DMS153 (cell line): ENCODE measurements at regions not wholly inside any gene's neighbourhood (a gene's known extent, or its start where the extent isn't known, plus 50 kb on each side); places are given as distances from the start of the nearest gene placed in this dataset.
A peak's percentile ranks its signal among the peaks of the same experiment; 100 is the strongest.

Experiments used
- DNase-seq: peaks from one replicate; lab custom pipeline; 2025; lab: John Stamatoyannopoulos, UW

DNA sequence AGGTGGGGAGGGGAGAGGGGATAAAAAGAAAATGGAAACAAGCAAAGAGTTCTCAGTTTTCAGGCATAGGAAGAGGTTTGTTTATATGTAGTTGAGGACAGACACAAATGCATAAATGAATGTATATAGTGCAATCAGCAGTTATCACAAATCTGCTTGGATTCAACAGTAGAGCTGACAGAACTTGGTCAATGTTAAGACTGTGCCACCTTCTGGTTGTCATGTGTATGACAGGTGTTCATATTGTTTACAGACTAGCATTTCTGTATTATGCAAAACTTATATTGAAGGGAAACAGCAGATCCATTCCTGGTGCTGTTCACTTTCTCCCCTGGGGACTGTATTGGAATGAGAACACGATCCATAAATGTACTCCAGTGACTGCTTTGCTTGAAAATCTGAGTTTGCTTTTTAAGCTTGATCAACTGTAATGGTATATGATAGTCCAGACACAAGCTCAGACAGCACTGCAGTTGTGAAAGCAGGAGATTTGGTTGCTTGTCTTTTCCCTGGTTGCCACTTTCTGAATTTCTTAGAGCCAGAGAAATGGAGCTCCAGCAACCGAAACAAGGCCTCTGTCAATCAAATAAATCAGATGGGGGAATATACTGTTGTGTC is 319.5 kb upstream of the OBI1 start:
- DNase-seq, result peak; percentile 77

DNA sequence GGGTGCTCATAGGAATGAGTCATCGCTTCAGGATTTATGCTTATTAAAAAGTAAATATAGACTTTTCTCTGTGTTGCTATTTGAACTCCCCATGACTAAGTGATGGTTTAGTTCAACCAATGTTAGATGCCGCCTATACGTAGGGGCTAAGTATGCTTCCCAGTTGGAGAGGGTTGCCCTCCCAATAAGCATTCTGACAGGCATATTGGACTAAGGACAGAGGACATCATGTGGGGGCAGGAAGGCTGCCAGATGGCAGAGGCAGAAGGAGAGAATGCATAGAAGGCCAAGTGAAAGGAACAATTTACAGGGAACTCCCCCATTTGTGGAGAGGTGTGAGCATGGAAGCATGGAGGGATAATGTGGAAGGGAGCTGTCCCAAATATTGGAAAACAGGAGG is 318.4 kb upstream of the OBI1 start:
- DNase-seq, result no peak

DNA sequence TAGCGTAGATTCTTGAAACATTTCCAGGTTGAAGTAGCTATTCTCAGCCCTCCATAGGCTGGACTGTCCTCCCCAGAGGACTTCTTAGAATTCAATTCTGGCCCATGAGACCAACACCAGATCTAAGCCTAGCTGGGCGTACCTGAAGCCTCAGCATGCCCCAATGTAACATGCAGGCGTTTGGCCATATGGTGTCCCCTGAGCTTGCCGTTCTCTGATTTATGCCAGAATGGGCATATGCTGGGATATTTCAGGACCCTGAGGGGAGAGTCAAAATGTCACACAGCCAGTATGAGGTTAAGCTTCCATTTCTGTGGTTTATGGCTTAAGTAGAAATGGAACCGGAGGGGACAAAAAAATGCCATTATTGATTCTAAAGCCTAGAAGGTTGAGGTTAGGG is 317.7 kb upstream of the OBI1 start:
- DNase-seq, result no peak

- DNase-seq, result no peak
Measured at GRCh38 chr13:78972561-78972960, 313.6 kb upstream of the OBI1 start.

GRCh38 chr13:78971355-78972025 is 312.5 kb upstream of the OBI1 start:
- no peak for DNase-seq

GRCh38 chr13:78960881-78961280 is 301.9 kb upstream of the OBI1 start:
- no peak for DNase-seq

GRCh38 chr13:78958006-78958405 is 299.1 kb upstream of the OBI1 start:
- DNase-seq, result no peak

DNA sequence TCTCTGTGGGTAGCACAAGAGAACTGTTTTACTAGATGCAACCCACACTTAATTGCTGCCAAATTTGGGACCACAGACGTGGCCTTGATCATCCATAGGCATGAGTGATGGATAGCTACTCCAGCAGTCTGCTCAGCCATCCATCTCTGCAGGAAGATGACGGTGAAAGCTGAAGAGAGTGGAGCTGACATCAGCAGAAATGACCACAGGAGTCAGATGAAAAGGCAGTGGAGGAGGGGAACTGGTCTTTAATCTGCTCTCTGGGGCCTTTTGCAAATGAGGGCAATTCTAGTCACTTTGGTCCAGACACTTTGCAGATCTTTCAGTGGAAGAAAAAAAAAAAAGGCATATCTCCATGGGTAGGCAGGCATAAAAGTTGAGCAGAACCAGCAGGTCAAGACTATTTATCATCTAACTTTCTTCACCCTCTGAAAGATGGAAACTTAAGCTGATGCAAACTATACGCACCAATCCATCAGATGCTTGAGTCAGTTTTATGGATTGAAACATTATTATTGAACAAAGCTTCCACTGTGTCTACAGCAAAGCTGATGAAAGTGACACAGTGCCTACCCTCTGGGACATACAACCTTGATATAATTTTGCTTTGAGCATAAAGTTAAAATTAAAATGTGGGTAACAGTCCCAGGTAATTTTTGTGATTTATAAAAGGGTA is 281.6 kb upstream of the OBI1 start:
- DNase-seq, result no peak

DNA sequence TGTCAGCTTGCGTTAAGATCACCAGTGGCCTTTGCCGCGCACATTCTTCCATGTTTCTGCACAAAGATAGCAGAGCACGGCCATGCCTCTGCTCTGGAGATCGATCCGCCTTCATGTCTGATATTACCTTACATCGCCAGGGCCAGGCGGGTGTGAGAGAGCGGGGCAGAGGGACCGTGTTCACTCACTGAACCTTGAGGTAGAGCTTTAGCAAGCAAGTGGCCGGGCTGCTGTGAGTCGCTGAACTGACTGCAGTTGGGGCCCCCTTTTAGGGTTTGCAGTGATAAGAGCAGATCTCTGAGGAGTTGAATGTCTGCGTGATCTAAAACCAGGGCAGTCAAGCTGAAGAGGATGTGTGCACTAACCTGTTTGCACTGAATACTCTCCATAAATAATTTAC is 275.4 kb upstream of the OBI1 start:
- DNase-seq, result no peak

DNA sequence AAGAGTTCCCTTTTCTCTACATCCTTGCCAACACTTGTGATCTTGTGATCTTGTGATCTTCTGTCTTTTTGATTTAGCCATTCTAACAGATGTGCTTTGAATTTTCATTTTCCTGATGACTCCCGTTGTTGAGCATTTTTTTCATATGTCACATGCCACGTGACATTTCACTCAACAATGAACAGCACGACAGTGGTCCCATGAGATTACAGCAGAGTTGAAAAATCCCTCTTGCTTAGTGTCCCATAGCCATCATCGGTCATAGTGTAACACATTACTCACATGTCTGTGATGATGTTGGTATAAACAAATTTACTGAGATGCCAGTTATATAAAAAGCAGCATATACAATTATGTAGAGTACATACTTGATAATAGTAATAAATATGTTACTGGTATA is 256.1 kb upstream of the OBI1 start:
- no peak for DNase-seq

GRCh38 chr13:78913656-78914055 is 254.7 kb upstream of the OBI1 start:
- DNase-seq, result no peak

GRCh38 chr13:78910147-78910546 is 251.2 kb upstream of the OBI1 start:
- DNase-seq, result no peak

DNA sequence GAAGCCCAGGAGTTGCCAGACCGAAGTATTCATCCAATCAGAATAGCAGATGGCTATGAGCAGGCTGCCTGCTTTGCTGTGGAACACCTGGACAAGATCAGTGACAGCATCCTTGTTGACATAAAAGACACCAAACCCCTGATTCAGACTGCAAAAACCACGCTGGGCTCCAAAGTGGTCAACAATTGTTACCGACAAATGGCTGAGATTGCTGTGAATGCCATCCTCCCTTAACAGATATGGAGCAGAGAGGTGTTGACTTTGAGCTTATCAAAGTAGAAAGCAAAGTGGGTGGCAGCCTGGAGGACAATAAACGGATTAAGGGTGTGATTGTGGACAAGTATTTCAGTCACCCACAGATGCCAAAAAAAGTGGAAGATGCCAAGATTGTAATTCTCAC is 250.3 kb upstream of the OBI1 start:
- DNase-seq, result no peak

GRCh38 chr13:78907006-78907405 is 248.1 kb upstream of the OBI1 start:
- no peak for DNase-seq

- no peak for DNase-seq
Measured at GRCh38 chr13:78897200-78897599, 238.2 kb upstream of the OBI1 start.

- no peak for DNase-seq
Measured at GRCh38 chr13:78884571-78884970, 225.6 kb upstream of the OBI1 start.

- peak; percentile 86 for DNase-seq
Measured at GRCh38 chr13:78881751-78882150, 222.8 kb upstream of the OBI1 start.

DNA sequence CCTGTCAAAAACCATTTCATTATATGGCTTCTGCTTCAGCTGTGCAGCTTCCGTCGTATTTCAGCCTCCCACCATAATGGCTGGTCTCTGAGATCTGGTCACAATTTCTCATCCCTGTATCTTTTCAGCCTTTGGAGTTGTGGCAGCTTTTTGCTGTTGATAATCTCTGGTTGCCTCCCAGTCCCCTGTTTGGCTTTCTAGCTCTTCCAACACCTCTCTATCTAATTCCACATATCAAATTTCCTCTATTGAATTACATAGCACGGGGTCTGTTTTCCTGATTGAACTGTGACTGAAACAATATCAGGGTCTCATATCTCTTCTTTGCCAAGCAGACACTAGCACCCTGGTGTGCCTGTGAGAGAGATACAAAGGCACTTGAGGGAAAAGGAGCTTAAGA is 222.1 kb upstream of the OBI1 start:
- DNase-seq, result peak; percentile 47

DNA sequence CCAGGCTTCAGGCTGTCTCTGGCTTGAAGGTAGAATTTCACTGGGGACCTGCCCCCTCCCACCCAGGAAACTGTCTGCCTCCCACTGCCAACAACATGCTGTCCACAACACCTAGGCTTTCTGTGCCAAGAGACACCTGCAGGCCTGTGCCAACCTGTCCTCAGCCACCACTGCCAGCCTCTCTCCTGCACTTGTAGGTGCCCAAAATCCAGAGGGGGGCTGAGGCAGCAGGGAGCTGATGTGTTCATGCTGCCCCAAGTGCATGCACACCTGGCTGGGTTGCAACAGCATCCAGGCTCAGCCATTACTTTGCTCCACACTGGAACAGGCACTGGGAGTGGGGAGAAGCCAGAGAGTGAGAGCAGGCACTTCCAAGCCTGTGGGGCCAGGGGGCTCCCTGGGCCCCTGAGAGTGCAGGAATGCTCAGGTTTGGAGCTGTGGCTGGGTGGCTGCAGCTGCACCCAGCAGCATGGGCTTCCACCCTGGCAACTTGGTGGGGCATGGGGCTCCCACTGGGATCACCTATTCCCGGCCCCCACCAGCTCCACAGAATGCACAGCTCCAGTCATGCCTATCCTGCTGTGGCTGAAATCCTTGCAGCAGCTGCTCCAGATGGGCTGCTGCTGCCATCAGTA is 218.1 kb upstream of the OBI1 start:
- no peak for DNase-seq

DNA sequence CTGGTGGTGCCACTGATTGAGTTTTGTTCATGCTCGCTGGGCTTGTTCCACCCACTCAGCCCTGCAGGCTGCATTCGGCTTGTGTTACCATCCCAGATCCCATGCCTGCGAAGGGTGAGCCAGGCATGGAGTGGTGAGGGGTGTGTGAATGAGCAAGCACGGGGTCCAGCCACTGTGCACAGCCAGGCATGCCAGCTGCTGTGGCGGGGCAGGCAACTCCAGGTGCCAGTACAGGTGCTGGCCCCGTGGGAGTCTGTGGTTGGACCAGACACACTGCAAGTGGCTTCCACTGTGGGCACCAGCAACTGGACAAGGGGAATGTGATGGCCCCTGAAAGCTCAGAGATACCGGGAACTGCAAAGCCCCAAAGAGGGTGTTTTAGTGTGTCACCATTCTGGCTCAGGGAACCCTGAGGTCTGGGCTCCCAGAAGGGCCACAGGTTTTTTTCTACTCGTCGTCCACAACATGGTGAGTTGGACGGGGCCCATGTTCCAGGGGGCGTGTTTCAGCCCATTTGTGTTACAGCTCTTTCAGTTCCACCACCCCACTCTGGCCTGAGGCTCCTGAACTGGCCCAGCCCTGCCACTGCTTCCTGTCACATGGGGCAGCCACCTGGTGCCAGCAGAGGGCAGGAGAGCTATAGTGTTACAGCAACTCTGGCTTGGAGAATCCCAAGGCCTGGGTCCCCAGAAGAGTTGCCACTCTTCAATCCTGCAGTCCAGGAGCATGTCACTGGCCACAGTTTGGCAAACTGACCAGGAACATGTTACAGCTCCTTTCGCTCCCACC is 217.0 kb upstream of the OBI1 start:
- no peak for DNase-seq

DNA sequence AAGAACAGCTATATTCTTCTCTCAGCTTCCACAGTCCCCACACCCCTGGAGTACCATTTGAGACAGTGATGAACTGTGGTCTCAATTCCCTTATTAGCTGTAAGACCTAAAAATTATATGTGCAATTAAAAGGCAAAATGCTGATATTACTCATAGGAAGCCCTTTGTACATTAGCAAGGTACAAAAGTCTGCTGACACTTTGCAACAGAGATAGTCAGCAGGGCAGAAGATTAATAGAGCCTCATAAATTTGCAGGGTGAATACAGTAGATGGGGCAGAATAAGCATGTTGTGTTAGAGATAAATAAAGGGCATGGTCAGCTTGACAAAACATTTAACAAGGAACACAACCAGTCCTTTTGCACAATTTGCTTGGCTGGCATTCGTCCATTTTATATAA is 210.0 kb upstream of the OBI1 start:
- no peak for DNase-seq

DNA sequence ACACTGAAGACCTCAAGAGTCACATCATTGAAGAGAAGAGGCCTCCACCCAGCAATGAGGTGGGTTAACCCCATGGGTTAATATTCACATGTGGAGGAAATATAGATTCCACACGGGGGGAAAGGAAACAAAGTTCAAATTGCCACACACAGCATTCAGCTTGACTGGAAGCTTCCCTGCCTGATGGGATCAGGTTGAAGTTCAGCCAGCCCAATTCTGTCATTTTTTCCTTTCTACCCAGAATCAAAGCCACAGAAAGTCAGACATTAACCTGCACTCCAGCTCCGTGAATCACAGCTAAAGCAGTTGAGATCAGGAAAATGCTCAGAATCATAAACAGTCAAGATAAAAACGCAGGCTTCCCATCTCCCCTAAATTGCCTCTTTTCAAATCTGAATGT is 208.7 kb upstream of the OBI1 start:
- no peak for DNase-seq
